AG04449 (cell line): ENCODE measurements at regions not wholly inside any gene's neighbourhood (a gene's known extent, or its start where the extent isn't known, plus 50 kb on each side); places are given as distances from the start of the nearest gene placed in this dataset.

Experiments
- CTCF ChIA-PET: fragments of 350-600 bp; formaldehyde crosslinking; extraction: SDS; loops from one replicate; lab custom pipeline; 2021; ENCODE audit warnings: antibody characterized with exemption; lab: Yijun Ruan, JAX
- POLR2A ChIA-PET: fragments of 400-600, 350-600 bp; formaldehyde crosslinking; extraction: SDS; loops from one replicate; lab custom pipeline; 2020; ENCODE audit warnings: antibody characterized with exemption, inconsistent platforms; lab: Yijun Ruan, JAX
- DNase-seq: peaks from one replicate; pipeline ENCODE4 v3.0.0-alpha.2; 2010; ENCODE audit warnings: low read depth, low spot score
- H3K4me3 ChIP-seq: 2 replicates; pipeline ENCODE4 v1.5.1; 2011; ENCODE audit warnings: low read depth, mild to moderate bottlenecking, control low read depth, low read length
- TF ChIP-seq, protein P1 (sequence below): IDR thresholded peaks from one replicate; pipeline ENCODE4 v1.5.1; 2011; ENCODE audit warnings: mild to moderate bottlenecking, moderate library complexity, low read length, control low read depth, inconsistent platforms; ENCODE audit not compliant: insufficient read depth; ENCODE audit errors: missing control alignments

DNA sequence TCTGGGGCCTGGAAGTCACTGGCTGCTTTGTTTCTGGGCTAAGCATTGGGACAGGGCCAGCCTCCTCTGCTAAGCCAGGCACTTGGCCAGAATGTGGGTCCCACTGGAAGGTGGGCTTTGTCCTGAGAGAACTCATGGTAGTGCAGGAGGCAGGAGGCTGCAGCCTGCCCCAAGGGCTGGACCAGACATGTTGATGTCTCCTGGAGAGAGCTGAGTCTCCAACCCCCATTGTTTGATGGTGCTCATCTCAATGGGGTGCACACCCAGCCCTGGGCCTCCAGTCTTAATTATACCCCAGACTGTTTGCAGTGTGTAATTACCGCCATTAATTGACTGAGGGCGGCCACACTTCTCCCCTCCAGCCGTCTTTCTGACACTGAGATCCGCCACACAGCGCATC lies 220.5 kb upstream of the PMEPA1 start:
- TF ChIP-seq, protein P1, sequence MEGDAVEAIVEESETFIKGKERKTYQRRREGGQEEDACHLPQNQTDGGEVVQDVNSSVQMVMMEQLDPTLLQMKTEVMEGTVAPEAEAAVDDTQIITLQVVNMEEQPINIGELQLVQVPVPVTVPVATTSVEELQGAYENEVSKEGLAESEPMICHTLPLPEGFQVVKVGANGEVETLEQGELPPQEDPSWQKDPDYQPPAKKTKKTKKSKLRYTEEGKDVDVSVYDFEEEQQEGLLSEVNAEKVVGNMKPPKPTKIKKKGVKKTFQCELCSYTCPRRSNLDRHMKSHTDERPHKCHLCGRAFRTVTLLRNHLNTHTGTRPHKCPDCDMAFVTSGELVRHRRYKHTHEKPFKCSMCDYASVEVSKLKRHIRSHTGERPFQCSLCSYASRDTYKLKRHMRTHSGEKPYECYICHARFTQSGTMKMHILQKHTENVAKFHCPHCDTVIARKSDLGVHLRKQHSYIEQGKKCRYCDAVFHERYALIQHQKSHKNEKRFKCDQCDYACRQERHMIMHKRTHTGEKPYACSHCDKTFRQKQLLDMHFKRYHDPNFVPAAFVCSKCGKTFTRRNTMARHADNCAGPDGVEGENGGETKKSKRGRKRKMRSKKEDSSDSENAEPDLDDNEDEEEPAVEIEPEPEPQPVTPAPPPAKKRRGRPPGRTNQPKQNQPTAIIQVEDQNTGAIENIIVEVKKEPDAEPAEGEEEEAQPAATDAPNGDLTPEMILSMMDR: no peak
- ChIA-PET CTCF (no interaction called here), POLR2A (no interaction called here)
- DNase-seq: no peak
- H3K4me3 ChIP-seq: no peak overlapping the region

DNA sequence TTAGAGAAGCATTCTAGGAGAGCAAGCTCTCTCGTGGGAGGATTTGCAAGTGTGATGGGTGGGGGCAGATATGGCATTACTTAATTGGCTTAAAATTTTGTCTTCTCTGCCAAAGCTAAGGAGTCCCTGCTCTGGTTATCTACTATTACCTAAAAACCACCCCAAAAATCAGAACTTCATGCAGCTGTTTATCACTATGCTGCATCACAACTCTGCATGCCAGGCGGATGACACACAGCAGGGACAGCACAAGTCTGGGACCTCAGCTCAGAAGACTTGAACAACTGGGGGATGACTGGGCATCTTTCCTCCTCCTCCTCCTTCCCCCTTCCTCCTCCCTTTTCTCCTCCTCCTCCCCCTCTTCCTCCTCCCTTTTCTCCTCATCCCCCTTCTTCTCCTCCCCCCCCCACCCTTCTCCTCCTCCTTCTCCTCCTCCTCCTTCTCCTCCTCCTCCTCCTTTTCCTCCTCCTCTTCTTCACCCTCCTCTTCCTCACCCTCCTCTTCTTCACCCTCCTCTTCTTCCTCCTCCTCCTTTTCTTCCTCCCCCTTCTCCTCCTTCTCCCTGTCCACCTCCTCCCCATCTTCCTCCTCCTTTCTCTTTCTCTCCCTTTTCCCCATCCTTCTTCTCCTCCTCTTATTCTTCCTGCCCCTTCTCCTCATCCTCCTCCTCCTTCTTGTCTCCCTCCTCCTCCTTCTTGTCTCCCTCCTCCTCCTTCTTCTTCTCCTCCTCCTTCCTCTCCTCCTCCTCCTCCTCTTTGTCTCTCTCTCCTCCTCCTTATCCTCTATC lies 218.6 kb upstream of the PMEPA1 start:
- CTCF ChIA-PET: no interaction called here
- H3K4me3 ChIP-seq: no peak overlapping the region
- no peak for DNase-seq
- POLR2A ChIA-PET: no interaction called here
- TF ChIP-seq, protein P1: no peak

DNA sequence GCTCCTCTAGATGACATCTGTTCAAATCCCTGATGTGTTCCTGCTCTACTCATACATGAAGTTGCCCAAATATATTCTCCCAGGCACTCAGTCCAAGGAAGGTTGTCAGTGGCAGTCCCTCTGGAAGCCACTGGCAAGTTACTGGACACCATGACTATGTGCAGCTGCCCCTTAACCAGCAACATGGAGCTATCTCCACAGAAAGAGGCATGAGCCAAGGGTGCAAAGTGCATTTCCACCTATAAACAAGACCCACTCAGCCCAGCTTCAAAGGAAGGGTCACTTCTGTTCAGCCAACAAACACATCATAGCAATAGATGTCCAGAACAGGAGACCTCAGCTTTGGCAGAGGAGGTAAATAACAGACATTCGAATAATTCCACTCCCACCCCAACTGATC lies 217.6 kb upstream of the PMEPA1 start:
- POLR2A ChIA-PET: no interaction called here
- TF ChIP-seq, protein P1: no peak
- no peak for DNase-seq
- no peak overlapping the region for H3K4me3 ChIP-seq
- CTCF ChIA-PET: no interaction called here

DNA sequence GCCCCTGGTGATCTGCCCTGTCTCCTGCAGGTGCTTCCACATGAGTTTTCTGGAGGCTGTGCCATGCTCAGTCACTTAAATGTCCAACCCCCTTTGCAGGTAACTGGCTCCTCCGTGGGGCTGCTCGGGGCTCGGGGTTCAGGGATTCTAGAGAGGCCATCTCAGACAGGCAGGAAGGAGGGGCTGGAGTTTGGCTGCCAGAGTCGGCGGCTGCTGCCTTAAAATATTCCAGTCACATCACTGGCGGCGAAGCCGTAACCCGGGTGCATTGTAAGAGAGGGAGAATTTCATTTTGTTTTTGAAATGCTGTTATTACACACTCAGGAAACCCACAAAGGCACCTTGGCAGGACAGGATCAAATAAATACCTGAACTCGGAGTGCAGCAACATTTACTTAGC lies 212.9 kb upstream of the PMEPA1 start:
- POLR2A ChIA-PET: no interaction called here
- H3K4me3 ChIP-seq: no peak overlapping the region
- DNase-seq: no peak
- TF ChIP-seq, protein P1: no peak
- CTCF ChIA-PET: no interaction called here

DNA sequence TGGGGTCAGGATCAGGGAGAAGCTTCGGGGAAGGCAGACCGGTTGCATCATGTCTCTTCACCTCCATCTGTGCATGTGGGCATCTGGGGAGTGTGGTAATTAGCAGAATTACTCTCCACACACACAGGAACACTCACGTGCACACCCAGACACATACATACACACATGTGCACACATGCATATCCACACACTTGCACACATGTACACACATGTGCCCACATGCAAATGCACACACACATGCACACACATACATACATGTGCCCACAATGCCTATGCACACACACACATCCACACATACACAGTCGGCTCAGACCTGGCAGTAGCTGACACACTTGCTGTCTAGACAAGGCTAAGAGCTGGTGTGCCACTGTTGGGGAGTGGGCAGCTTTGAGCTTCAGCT lies 212.3 kb upstream of the PMEPA1 start:
- TF ChIP-seq, protein P1: no peak
- DNase-seq: no peak
- ChIA-PET CTCF (no interaction called here), POLR2A (no interaction called here)
- H3K4me3 ChIP-seq: no peak overlapping the region

DNA sequence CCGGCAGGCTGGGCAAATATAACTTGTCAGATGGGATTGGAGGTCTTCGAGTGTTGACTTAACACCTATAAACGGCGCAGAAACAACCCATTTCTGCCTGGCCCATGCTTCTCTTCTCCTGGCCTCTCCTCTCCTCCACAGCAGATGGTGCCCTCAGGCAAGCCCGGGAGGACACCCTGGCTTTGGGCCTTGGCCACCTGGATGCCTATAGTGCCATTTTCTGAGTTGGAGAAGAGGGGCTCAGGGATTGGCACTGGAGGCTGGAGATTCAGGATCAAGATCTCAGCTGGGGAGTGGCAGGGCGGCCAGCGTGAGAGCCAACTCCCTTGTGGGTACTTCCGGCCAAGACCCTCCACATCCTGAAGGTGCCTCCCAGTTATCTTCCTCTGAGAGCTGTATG lies 211.9 kb upstream of the PMEPA1 start:
- no peak overlapping the region for H3K4me3 ChIP-seq
- ChIA-PET POLR2A (no interaction called here), CTCF (no interaction called here)
- DNase-seq: no peak
- TF ChIP-seq, protein P1: no peak
